H9 (cell line): ENCODE measurements at regions not wholly inside any gene's neighbourhood (a gene's known extent, or its start where the extent isn't known, plus 50 kb on each side); places are given as distances from the start of the nearest gene placed in this dataset.

ENCODE experiments used
- DNase-seq: peaks from one replicate; pipeline ENCODE4 v3.0.0-alpha.2; 2017
- H2AFZ ChIP-seq: one replicate; pipeline ENCODE4 v1.6.1; 2013; ENCODE audit warnings: mild to moderate bottlenecking, low read length, control low read depth, moderate library complexity
- H2AK5ac ChIP-seq: 2 replicates; pipeline ENCODE4 v1.6.1; 2013; ENCODE audit warnings: low read length, control low read depth, mixed read lengths; ENCODE audit not compliant: insufficient read length
- H2BK120ac ChIP-seq: one replicate; pipeline ENCODE4 v1.6.1; 2013; ENCODE audit warnings: low read depth, mild to moderate bottlenecking, low read length, control low read depth, inconsistent platforms; ENCODE audit not compliant: poor library complexity, severe bottlenecking
- H2BK12ac ChIP-seq: 2 replicates; pipeline ENCODE4 v1.6.1; 2013; ENCODE audit warnings: low read length, control low read depth, mixed read lengths, low read depth; ENCODE audit not compliant: insufficient read length
- H2BK15ac ChIP-seq: 2 replicates; pipeline ENCODE4 v1.6.1; 2013; ENCODE audit warnings: low read depth, low read length, control low read depth
- H2BK20ac ChIP-seq: one replicate; pipeline ENCODE4 v1.6.1; 2013; ENCODE audit warnings: low read depth, mild to moderate bottlenecking, low read length, control low read depth, inconsistent platforms; ENCODE audit not compliant: poor library complexity, severe bottlenecking
- H2BK5ac ChIP-seq: 2 replicates; pipeline ENCODE4 v1.6.1; 2013; ENCODE audit warnings: low read length, control low read depth, mixed read lengths; ENCODE audit not compliant: insufficient read length
- H3K14ac ChIP-seq: 2 replicates; pipeline ENCODE4 v1.6.1; 2013; ENCODE audit warnings: low read length, control low read depth; ENCODE audit not compliant: insufficient read depth
- H3K18ac ChIP-seq: 2 replicates; pipeline ENCODE4 v1.6.1; 2013; ENCODE audit warnings: low read depth, mild to moderate bottlenecking, mixed read lengths, low read length, control low read depth; ENCODE audit not compliant: insufficient read length
- H3K23ac ChIP-seq: 2 replicates; pipeline ENCODE4 v1.6.1; 2013; ENCODE audit warnings: low read length, control low read depth, mixed read lengths, low read depth; ENCODE audit not compliant: insufficient read length
- H3K23me2 ChIP-seq: 2 replicates; pipeline ENCODE4 v1.6.1; 2013; ENCODE audit warnings: low read depth, mild to moderate bottlenecking, mixed read lengths, low read length, control low read depth; ENCODE audit not compliant: insufficient read length, poor library complexity, severe bottlenecking
- H3K27ac ChIP-seq: 2 replicates; pipeline ENCODE4 v1.5.1; 2013; ENCODE audit warnings: low read length, control low read depth, mixed read lengths, low read depth; ENCODE audit not compliant: insufficient read length
- H3K27me3 ChIP-seq: 2 replicates; pipeline ENCODE4 v1.6.1; 2013; ENCODE audit warnings: low read length, control low read depth, inconsistent platforms; ENCODE audit not compliant: insufficient read depth
- H3K4ac ChIP-seq: 2 replicates; pipeline ENCODE4 v1.6.1; 2013; ENCODE audit warnings: low read depth, mild to moderate bottlenecking, control low read depth, inconsistent platforms, low read length, moderate library complexity
- H3K4me1 ChIP-seq: 2 replicates; pipeline ENCODE4 v1.6.1; 2013; ENCODE audit warnings: low read length, control low read depth, inconsistent platforms; ENCODE audit not compliant: insufficient read depth
- H3K4me2 ChIP-seq: 2 replicates; pipeline ENCODE4 v1.6.1; 2013; ENCODE audit warnings: low read length, control low read depth, mixed read lengths; ENCODE audit not compliant: insufficient read length, insufficient read depth
- H3K56ac ChIP-seq: 2 replicates; pipeline ENCODE4 v1.6.1; 2013; ENCODE audit warnings: low read depth, mild to moderate bottlenecking, mixed read lengths, low read length, control low read depth; ENCODE audit not compliant: insufficient read length
- H3K79me1 ChIP-seq: 2 replicates; pipeline ENCODE4 v1.6.1; 2013; ENCODE audit warnings: low read depth, mild to moderate bottlenecking, moderate library complexity, low read length, control low read depth, inconsistent platforms; ENCODE audit not compliant: insufficient read depth, poor library complexity, severe bottlenecking
- H3K79me2 ChIP-seq: 2 replicates; pipeline ENCODE4 v1.6.1; 2013; ENCODE audit warnings: low read length, control low read depth, inconsistent platforms; ENCODE audit not compliant: insufficient read depth
- H3K9ac ChIP-seq: 2 replicates; pipeline ENCODE4 v1.6.1; 2013; ENCODE audit warnings: low read length, control low read depth, mixed read lengths; ENCODE audit not compliant: insufficient read length; ENCODE audit errors: extremely low read depth
- H3K9me3 ChIP-seq: one replicate; pipeline ENCODE4 v1.6.1; 2013; ENCODE audit warnings: low read depth, low read length, inconsistent platforms; ENCODE audit not compliant: control insufficient read depth
- H3T11ph ChIP-seq: one replicate; pipeline ENCODE4 v1.6.1; 2013; ENCODE audit warnings: mild to moderate bottlenecking, low read length, control low read depth, inconsistent platforms
- H4K20me1 ChIP-seq: one replicate; pipeline ENCODE4 v1.6.1; 2013; ENCODE audit not compliant: control insufficient read depth, insufficient read length, insufficient read depth
- H4K5ac ChIP-seq: 2 replicates; pipeline ENCODE4 v1.6.1; 2013; ENCODE audit warnings: low read depth, mild to moderate bottlenecking, mixed read lengths, low read length, control low read depth; ENCODE audit not compliant: insufficient read length
- H4K8ac ChIP-seq: replicated peaks from 2 replicates; pipeline ENCODE4 v1.6.1; 2013; ENCODE audit warnings: low read length, control low read depth, mixed read lengths, low read depth; ENCODE audit not compliant: insufficient read length
- H4K91ac ChIP-seq: 2 replicates; pipeline ENCODE4 v1.6.1; 2013; ENCODE audit warnings: low read depth, mild to moderate bottlenecking, moderate library complexity, mixed read lengths, low read length, control low read depth; ENCODE audit not compliant: insufficient read length
- H3K27ac Mint-ChIP-seq, 3 experiments: 2 replicates in 2 of 3; 3 replicates in 1 of 3; pipeline ENCODE4 v1.8.0; 2020 to 2021; ENCODE audit warnings: mixed read lengths in 3 of 3, mild to moderate bottlenecking in 1 of 3, moderate library complexity in 1 of 3
- H3K27me3 Mint-ChIP-seq: 2 replicates; pipeline ENCODE4 v1.8.0; 2021; ENCODE audit warnings: low read depth, mild to moderate bottlenecking, moderate library complexity, mixed read lengths
- H3K36me3 Mint-ChIP-seq, 3 experiments: 2 replicates in 2 of 3; 3 replicates in 1 of 3; pipeline ENCODE4 v1.8.0; 2020 to 2021; ENCODE audit warnings: low read depth in 3 of 3, mixed read lengths in 3 of 3; ENCODE audit not compliant: insufficient read depth in 1 of 3
- H3K4me1 Mint-ChIP-seq, 2 experiments: 2 replicates each; pipeline ENCODE4 v1.8.0; 2020; ENCODE audit warnings: mixed read lengths in 2 of 2
- H3K4me3 Mint-ChIP-seq, 2 experiments: 2 replicates in 1 of 2; 3 replicates in 1 of 2; pipeline ENCODE4 v1.8.0; 2020 to 2021; ENCODE audit warnings: mild to moderate bottlenecking in 2 of 2, mixed read lengths in 2 of 2, moderate library complexity in 1 of 2
- H3K9me3 Mint-ChIP-seq, 2 experiments: 2 replicates in 1 of 2; 3 replicates in 1 of 2; pipeline ENCODE4 v1.8.0; 2020; ENCODE audit warnings: mild to moderate bottlenecking in 2 of 2, mixed read lengths in 2 of 2, moderate library complexity in 1 of 2
- CTCF ChIP-seq: fragments of 200-600 bp; sonication (generic); conservative IDR thresholded peaks from 3 replicates; pipeline ENCODE4 v1.8.0; 2021; ENCODE audit warnings: antibody characterized with exemption, mild to moderate bottlenecking
- WGBS: extraction: QIAGEN DNeasy Blood & Tissue Kit; methylation state at CpG from one replicate; pipeline ENCODE4 v1.1.7; 2013; ENCODE audit warnings: missing lambda C conversion rate, low lambda C conversion rate, mixed read lengths; ENCODE audit not compliant: insufficient read length; ENCODE audit errors: extremely low coverage; 5-methylcytosine and 5-hydroxymethylcytosine counted together

GRCh38 chr16:76175718-76176117, 101.5 kb upstream of the CNTNAP4 start:
- Histone ChIP-seq H3K79me2 (no peaks in the 10 kb centered on the region), H3K27ac (no peak overlapping the region), H3K4ac (no peak overlapping the region), H2AK5ac (no peak overlapping the region), H3K14ac (no peak overlapping the region), H3T11ph (no peak overlapping the region), H3K23ac (no peak overlapping the region), H4K91ac (no peak overlapping the region), H4K8ac (no peak overlapping the region), H3K79me1 (no peaks in the 10 kb centered on the region), H3K9ac (no peak overlapping the region), H3K18ac (no peak overlapping the region), H4K20me1 (no peaks in the 10 kb centered on the region), H3K27me3 (no peaks in the 10 kb centered on the region), H2AFZ (no peak overlapping the region), H3K4me2 (no peak overlapping the region), H3K56ac (no peak overlapping the region), H2BK20ac (no peak overlapping the region), H2BK12ac (no peak overlapping the region), H2BK120ac (no peak overlapping the region), H4K5ac (no peak overlapping the region), H3K9me3 (no peaks in the 10 kb centered on the region), H2BK5ac (no peak overlapping the region), H2BK15ac (no peak overlapping the region), H3K23me2 (no peaks in the 10 kb centered on the region), H3K4me1 (no peaks in the 10 kb centered on the region)
- H3K27ac Mint-ChIP-seq = no peak overlapping the region
- WGBS = no CpG with 5 or more reads among the region's 3 CpGs
- no peak overlapping the region for H3K4me3 Mint-ChIP-seq
- 0 out of 4 replicates have a peak, but pooled peaks cover 0 to 4% of the 10 kb centered on the region in 2 experiments for H3K4me1 Mint-ChIP-seq
- no peaks in the 10 kb centered on the region for H3K27me3 Mint-ChIP-seq
- no peaks in the 10 kb centered on the region for H3K36me3 Mint-ChIP-seq
- no peak for TF ChIP-seq CTCF
- H3K9me3 Mint-ChIP-seq = peaks cover under 1 to 7% of the 10 kb centered on the region in 2 experiments; a peak in 3 of 5 replicates
- no peak for DNase-seq
